SK-N-SH (cell line): ENCODE measurements at regions not wholly inside any gene's neighbourhood (a gene's known extent, or its start where the extent isn't known, plus 50 kb on each side); places are given as distances from the start of the nearest gene placed in this dataset.

Source experiments
- EZH2phosphoT487 ChIP-seq: fragments of 200-600 bp; sonication (generic); IDR thresholded peaks from 2 replicates; pipeline ENCODE4 v1.6.1; 2017; ENCODE audit warnings: low read depth, mixed run types, mild to moderate bottlenecking, antibody characterized with exemption, moderate library complexity, borderline replicate concordance
- FOSL2 ChIP-seq: IDR thresholded peaks from 2 replicates; pipeline ENCODE4 v1.4.0; 2012; ENCODE audit warnings: low read depth, mild to moderate bottlenecking, moderate library complexity, borderline replicate concordance
- GATA2 ChIP-seq: sonication (generic); formaldehyde crosslinking; IDR thresholded peaks from 2 replicates; pipeline ENCODE4 v1.5.0; 2020; ENCODE audit warnings: mild to moderate bottlenecking, missing genetic modification reagents
- POLR2AphosphoS5 ChIP-seq: IDR thresholded peaks from 2 replicates; pipeline ENCODE4 v1.6.1; 2012; ENCODE audit warnings: low read depth, low read length
- RAD21 ChIP-seq: IDR thresholded peaks from 2 replicates; pipeline ENCODE4 v1.6.1; 2012; ENCODE audit warnings: mild to moderate bottlenecking, low read length
- RCOR1 ChIP-seq: fragments of 150-350 bp; IDR thresholded peaks from 2 replicates; pipeline ENCODE4 v1.6.1; 2017; ENCODE audit warnings: antibody characterized with exemption, low read length
- RFX5 ChIP-seq: IDR thresholded peaks from 2 replicates; pipeline ENCODE4 v1.6.1; 2012; ENCODE audit warnings: mild to moderate bottlenecking, improper control_type of control experiment, low read length
- SIN3A ChIP-seq: IDR thresholded peaks from 2 replicates; pipeline ENCODE4 v1.6.1; 2012; ENCODE audit warnings: low read depth, mild to moderate bottlenecking, low read length, moderate library complexity, borderline replicate concordance
- YY1 ChIP-seq: IDR thresholded peaks from 2 replicates; pipeline ENCODE4 v1.4.0; 2012; ENCODE audit warnings: low read depth, mild to moderate bottlenecking
- TF ChIP-seq, protein P1 (sequence below): fragments of 200-600 bp; sonication (generic); IDR thresholded peaks from 2 replicates; pipeline ENCODE4 v1.6.1; 2017; ENCODE audit warnings: antibody characterized with exemption, mild to moderate bottlenecking, moderate library complexity
- TF ChIP-seq, protein P2 (sequence below): IDR thresholded peaks from 2 replicates; pipeline ENCODE4; 2012
- TF ChIP-seq, protein P3 (sequence below): fragments of 150-350 bp; IDR thresholded peaks from 2 replicates; pipeline ENCODE4 v1.6.1; 2017; ENCODE audit warnings: antibody characterized with exemption, low read length, low read depth, borderline replicate concordance
- TF ChIP-seq, protein P4 (sequence below): IDR thresholded peaks from 2 replicates; pipeline ENCODE4 v1.4.0; 2012; ENCODE audit warnings: low read depth, borderline replicate concordance
- TF ChIP-seq, protein P5 (sequence below): IDR thresholded peaks from 2 replicates; pipeline ENCODE4 v1.4.0; 2012; ENCODE audit warnings: low read depth

DNA sequence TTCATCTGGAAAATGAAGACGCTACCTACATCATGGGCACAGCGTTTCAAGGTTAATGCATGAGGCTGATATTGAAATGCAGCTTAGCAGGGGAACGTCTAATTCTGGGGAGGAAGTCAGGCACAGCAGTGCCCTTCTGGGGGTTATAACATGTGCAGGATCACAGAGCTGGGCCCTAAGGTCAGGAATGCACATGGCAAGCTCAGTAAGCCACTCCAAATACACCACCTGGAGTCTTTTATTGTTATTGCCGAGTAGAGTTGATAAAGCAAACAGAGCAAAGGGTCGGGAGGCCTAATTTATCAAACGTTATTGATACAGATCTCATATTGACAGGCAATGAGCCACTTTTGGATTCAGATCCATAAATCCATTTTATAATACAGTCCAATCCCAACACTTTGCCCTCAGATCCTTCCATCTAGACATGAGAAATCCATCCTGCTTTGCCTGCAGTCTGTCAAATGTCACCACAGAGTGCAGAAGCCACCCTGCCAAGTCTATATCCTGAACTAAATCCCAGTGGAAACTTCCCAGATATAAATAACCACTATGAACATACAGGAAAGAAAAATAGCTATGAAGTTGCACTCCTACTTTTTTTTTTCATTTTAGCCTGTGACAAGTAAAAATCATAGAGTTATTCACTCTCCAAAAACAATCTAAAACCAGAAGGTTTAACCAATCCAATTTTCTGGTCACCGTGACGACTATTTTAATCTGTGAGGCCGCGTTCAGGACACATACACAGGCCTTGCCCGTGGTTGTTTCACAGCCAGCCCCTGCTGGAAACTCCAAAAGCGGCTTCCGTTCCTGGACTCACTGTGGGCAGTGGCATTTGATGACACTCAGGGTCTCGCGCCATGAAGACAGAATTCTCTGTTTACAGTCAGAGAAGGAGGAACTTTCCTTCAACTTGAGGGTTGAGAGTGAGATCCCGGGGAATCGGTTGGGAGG, 335.4 kb downstream of the DHX15 start:
- TF ChIP-seq, protein P1, sequence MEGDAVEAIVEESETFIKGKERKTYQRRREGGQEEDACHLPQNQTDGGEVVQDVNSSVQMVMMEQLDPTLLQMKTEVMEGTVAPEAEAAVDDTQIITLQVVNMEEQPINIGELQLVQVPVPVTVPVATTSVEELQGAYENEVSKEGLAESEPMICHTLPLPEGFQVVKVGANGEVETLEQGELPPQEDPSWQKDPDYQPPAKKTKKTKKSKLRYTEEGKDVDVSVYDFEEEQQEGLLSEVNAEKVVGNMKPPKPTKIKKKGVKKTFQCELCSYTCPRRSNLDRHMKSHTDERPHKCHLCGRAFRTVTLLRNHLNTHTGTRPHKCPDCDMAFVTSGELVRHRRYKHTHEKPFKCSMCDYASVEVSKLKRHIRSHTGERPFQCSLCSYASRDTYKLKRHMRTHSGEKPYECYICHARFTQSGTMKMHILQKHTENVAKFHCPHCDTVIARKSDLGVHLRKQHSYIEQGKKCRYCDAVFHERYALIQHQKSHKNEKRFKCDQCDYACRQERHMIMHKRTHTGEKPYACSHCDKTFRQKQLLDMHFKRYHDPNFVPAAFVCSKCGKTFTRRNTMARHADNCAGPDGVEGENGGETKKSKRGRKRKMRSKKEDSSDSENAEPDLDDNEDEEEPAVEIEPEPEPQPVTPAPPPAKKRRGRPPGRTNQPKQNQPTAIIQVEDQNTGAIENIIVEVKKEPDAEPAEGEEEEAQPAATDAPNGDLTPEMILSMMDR = no peak
- TF ChIP-seq RFX5 = no peak
- no peak for TF ChIP-seq FOSL2
- TF ChIP-seq SIN3A = no peak
- no peak for TF ChIP-seq RAD21
- no peak for TF ChIP-seq YY1
- no peak for TF ChIP-seq RCOR1
- TF ChIP-seq, protein P2, sequence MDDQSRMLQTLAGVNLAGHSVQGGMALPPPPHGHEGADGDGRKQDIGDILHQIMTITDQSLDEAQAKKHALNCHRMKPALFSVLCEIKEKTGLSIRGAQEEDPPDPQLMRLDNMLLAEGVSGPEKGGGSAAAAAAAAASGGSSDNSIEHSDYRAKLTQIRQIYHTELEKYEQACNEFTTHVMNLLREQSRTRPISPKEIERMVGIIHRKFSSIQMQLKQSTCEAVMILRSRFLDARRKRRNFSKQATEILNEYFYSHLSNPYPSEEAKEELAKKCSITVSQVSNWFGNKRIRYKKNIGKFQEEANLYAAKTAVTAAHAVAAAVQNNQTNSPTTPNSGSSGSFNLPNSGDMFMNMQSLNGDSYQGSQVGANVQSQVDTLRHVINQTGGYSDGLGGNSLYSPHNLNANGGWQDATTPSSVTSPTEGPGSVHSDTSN = no peak
- no peak for TF ChIP-seq POLR2AphosphoS5
- TF ChIP-seq GATA2 = no peak
- no peak for TF ChIP-seq EZH2phosphoT487
- TF ChIP-seq, protein P3, sequence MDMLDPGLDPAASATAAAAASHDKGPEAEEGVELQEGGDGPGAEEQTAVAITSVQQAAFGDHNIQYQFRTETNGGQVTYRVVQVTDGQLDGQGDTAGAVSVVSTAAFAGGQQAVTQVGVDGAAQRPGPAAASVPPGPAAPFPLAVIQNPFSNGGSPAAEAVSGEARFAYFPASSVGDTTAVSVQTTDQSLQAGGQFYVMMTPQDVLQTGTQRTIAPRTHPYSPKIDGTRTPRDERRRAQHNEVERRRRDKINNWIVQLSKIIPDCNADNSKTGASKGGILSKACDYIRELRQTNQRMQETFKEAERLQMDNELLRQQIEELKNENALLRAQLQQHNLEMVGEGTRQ = no peak
- TF ChIP-seq, protein P4, sequence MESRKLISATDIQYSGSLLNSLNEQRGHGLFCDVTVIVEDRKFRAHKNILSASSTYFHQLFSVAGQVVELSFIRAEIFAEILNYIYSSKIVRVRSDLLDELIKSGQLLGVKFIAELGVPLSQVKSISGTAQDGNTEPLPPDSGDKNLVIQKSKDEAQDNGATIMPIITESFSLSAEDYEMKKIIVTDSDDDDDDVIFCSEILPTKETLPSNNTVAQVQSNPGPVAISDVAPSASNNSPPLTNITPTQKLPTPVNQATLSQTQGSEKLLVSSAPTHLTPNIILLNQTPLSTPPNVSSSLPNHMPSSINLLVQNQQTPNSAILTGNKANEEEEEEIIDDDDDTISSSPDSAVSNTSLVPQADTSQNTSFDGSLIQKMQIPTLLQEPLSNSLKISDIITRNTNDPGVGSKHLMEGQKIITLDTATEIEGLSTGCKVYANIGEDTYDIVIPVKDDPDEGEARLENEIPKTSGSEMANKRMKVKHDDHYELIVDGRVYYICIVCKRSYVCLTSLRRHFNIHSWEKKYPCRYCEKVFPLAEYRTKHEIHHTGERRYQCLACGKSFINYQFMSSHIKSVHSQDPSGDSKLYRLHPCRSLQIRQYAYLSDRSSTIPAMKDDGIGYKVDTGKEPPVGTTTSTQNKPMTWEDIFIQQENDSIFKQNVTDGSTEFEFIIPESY = no peak
- TF ChIP-seq, protein P5, sequence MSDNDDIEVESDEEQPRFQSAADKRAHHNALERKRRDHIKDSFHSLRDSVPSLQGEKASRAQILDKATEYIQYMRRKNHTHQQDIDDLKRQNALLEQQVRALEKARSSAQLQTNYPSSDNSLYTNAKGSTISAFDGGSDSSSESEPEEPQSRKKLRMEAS = no peak
